Panc1 (cell line): ENCODE measurements at regions not wholly inside any gene's neighbourhood (a gene's known extent, or its start where the extent isn't known, plus 50 kb on each side); places are given as distances from the start of the nearest gene placed in this dataset.

Source experiments
- ATAC-seq: fragments of 200-7000 bp; cut with Tn5 transposase; 2 replicates; pipeline ENCODE4 v1.9.1; 2020; ENCODE audit warnings: mild to moderate bottlenecking, moderate library complexity
- BruUV-seq: library from RNA; stranded (reverse); fragments of 400-500 nt; replicated peaks from 2 replicates; lab custom pipeline; 2021; lab: Mats Ljungman, UMichigan
- CTCF ChIA-PET: fragments of 300-600 bp; sonication (Branson Sonifier 250); formaldehyde crosslinking; loops from one replicate; lab custom pipeline; 2022; ENCODE audit warnings: antibody characterized with exemption; lab: Charles Lee
- POLR2A ChIA-PET: fragments of 300-600 bp; sonication (Branson Sonifier 250); formaldehyde crosslinking; loops from one replicate; lab custom pipeline; 2022; ENCODE audit warnings: antibody characterized with exemption; lab: Charles Lee
- DNase-seq: peaks from one replicate; pipeline ENCODE4 v3.0.0-alpha.2; 2010; ENCODE audit warnings: low read depth, low spot score
- H3K27ac ChIP-seq: 2 replicates; pipeline ENCODE4 v1.5.1; 2011; ENCODE audit warnings: mild to moderate bottlenecking, low read length, inconsistent platforms
- H3K27me3 ChIP-seq: fragments of 200-500 bp; sonication (Bioruptor generic); 2 replicates; pipeline ENCODE4 v1.6.0; 2014; ENCODE audit warnings: low read length, inconsistent platforms; ENCODE audit not compliant: control insufficient read depth, insufficient read depth
- H3K36me3 ChIP-seq: fragments of 200-500 bp; sonication (Bioruptor generic); 2 replicates; pipeline ENCODE4 v1.5.1; 2014; ENCODE audit warnings: inconsistent platforms, mild to moderate bottlenecking, low read length, moderate library complexity; ENCODE audit not compliant: control insufficient read depth, insufficient read depth
- H3K4me1 ChIP-seq: 2 replicates; pipeline ENCODE4 v1.5.1; 2011; ENCODE audit warnings: inconsistent platforms, mild to moderate bottlenecking, low read length, moderate library complexity; ENCODE audit not compliant: control insufficient read depth, insufficient read depth
- H3K4me3 ChIP-seq, 2 experiments: 2 replicates each; pipeline ENCODE4 v1.5.1; 2011 to 2012; ENCODE audit warnings: low read depth in 2 of 2, low read length in 2 of 2, mild to moderate bottlenecking in 2 of 2, inconsistent platforms in 1 of 2, moderate library complexity in 1 of 2
- H3K9me3 ChIP-seq: fragments of 200-500 bp; sonication (Bioruptor generic); 2 replicates; pipeline ENCODE4 v1.5.1; 2014; ENCODE audit warnings: low read depth, mild to moderate bottlenecking, inconsistent platforms, low read length, moderate library complexity; ENCODE audit not compliant: control insufficient read depth, insufficient read depth
- CTCF ChIP-seq: fragments of 450-650 bp; IDR thresholded peaks from 2 replicates; pipeline ENCODE4 v1.5.1; 2017; ENCODE audit warnings: mild to moderate bottlenecking
- POLR2AphosphoS5 ChIP-seq: IDR thresholded peaks from 2 replicates; pipeline ENCODE4 v1.6.1; 2012; ENCODE audit warnings: mild to moderate bottlenecking, low read depth, low read length, moderate library complexity
- REST ChIP-seq, 2 experiments: IDR thresholded peaks; 2 replicates each; pipeline ENCODE4 v1.6.1; 2011 to 2012; ENCODE audit warnings: low read depth in 2 of 2, control low read depth in 1 of 2, low read length in 1 of 2, mild to moderate bottlenecking in 1 of 2, moderate library complexity in 1 of 2; ENCODE audit not compliant: insufficient read depth in 1 of 2
- SIN3A ChIP-seq: IDR thresholded peaks from 2 replicates; pipeline ENCODE4 v1.6.1; 2012; ENCODE audit warnings: low read depth, mild to moderate bottlenecking, low read length, moderate library complexity, borderline replicate concordance; ENCODE audit not compliant: insufficient read depth
- TCF7L2 ChIP-seq: IDR thresholded peaks from 2 replicates; pipeline ENCODE4 v1.6.1; 2011; ENCODE audit warnings: mild to moderate bottlenecking, low read depth, low read length, inconsistent platforms
- in situ Hi-C: cut with HindIII; loops from 2 replicates; pipeline ENCODE4 v1.10.0; 2016; ENCODE audit warnings: low sequenced_read_pairs, low pct_unique_long_range_greater_than_20kb
- intact Hi-C: fragments of 100-400 bp; cut with micrococcal nuclease; formaldehyde crosslinking; loops from one replicate; pipeline ENCODE4 v1.10.0; 2022; ENCODE audit not compliant: unreplicated experiment

- no peak overlapping the region for H3K4me3 ChIP-seq
- H3K9me3 ChIP-seq, result no peaks in the 10 kb centered on the region
- no TSS peak for BruUV-seq
- in situ Hi-C loops, result no loop called here
- ATAC-seq (no peak), DNase-seq (no peak)
- H3K36me3 ChIP-seq, result no peaks in the 10 kb centered on the region
- H3K27ac ChIP-seq, result no peak overlapping the region
- H3K4me1 ChIP-seq, result no peaks in the 10 kb centered on the region
- CTCF ChIA-PET, result no interaction called here
- TF ChIP-seq TCF7L2, result no peak
- TF ChIP-seq REST (IDR thresholded peaks at IDR 0.05; ENCODE audit: insufficient read depth in 1 of 2, low read depth in 2 of 2, low read length in 1 of 2), result no peak
- no peak for TF ChIP-seq SIN3A
- TF ChIP-seq CTCF, result no peak
- no peak for TF ChIP-seq POLR2AphosphoS5
- intact Hi-C loops, result no loop called here
- peaks cover 5% of the 10 kb centered on the region; the same call in 1 of the 2 replicates for H3K27me3 ChIP-seq
- POLR2A ChIA-PET, result no interaction called here
Observed at GRCh38 chr7:106588422-106589197, 72.3 kb downstream of the CCDC71L start.

- 0 out of 2 replicates have a peak, but pooled peaks cover 5% of the 10 kb centered on the region for H3K27me3 ChIP-seq
- no peaks in the 10 kb centered on the region for H3K4me1 ChIP-seq
- in situ Hi-C loops, result no loop called here
- ChIA-PET CTCF (no interaction called here), POLR2A (no interaction called here)
- no peaks in the 10 kb centered on the region for H3K36me3 ChIP-seq
- no TSS peak for BruUV-seq
- ATAC-seq (no peak), DNase-seq (no peak)
- intact Hi-C loops, result no loop called here
- TF ChIP-seq REST (IDR thresholded peaks at IDR 0.05; ENCODE audit: insufficient read depth in 1 of 2, low read depth in 2 of 2, low read length in 1 of 2) (no peak), SIN3A (no peak), CTCF (no peak)
- H3K27ac ChIP-seq, result no peak overlapping the region
- H3K4me3 ChIP-seq, result no peak overlapping the region
- H3K9me3 ChIP-seq, result no peaks in the 10 kb centered on the region
Observed at GRCh38 chr7:106584914-106585759, 75.8 kb downstream of the CCDC71L start.
